Activated T-cell treated with anti-CD3 and anti-CD28 coated beads, Interleukin-2, amount 50 U/mL, for 72 hours (primary cell): ENCODE measurements at regions not wholly inside any gene's neighbourhood (a gene's known extent, or its start where the extent isn't known, plus 50 kb on each side); places are given as distances from the start of the nearest gene placed in this dataset.

ENCODE experiments used
- ATAC-seq, 2 donors: fragments of 150-1000 bp; cut with Tn5 transposase; replicated peaks in 1 of 2; 2 replicates each; pipeline ENCODE4 v1.10.0; 2021; ENCODE audit warnings: moderate library complexity in 2 of 2, mild to moderate bottlenecking in 1 of 2
- DNase-seq, 2 donors: peaks; one replicate each; pipeline ENCODE4 v3.0.0; 2021 to 2022; ENCODE audit warnings: mixed read lengths in 1 of 2
- H3K27ac Mint-ChIP-seq: one replicate; pipeline ENCODE4 v1.8.0; 2022; ENCODE audit warnings: mild to moderate bottlenecking, moderate library complexity, mixed read lengths
- H3K27me3 Mint-ChIP-seq: one replicate; pipeline ENCODE4 v1.8.0; 2022; ENCODE audit warnings: low read depth, mixed read lengths
- H3K36me3 Mint-ChIP-seq, 2 donors: one replicate each; pipeline ENCODE4 v1.8.0; 2022; ENCODE audit warnings: mixed read lengths in 2 of 2, mild to moderate bottlenecking in 1 of 2; ENCODE audit not compliant: insufficient read depth in 2 of 2
- H3K4me1 Mint-ChIP-seq: one replicate; pipeline ENCODE4 v1.8.0; 2022; ENCODE audit warnings: low read depth, mixed read lengths
- H3K4me3 Mint-ChIP-seq, 2 donors: one replicate each; pipeline ENCODE4 v1.8.0; 2022; ENCODE audit warnings: mild to moderate bottlenecking in 2 of 2, mixed read lengths in 2 of 2, moderate library complexity in 2 of 2
- H3K9me3 Mint-ChIP-seq, 2 donors: one replicate each; pipeline ENCODE4 v1.8.0; 2022; ENCODE audit warnings: mixed read lengths in 2 of 2

- Mint-ChIP-seq H3K36me3 (no peaks in the 10 kb centered on the region), H3K4me3 (no peak overlapping the region), H3K27ac (no peak overlapping the region), H3K4me1 (no peaks in the 10 kb centered on the region), H3K9me3 (no peaks in the 10 kb centered on the region), H3K27me3 (peaks cover 12% of the 10 kb centered on the region)
- no peak for DNase-seq
- no peak for ATAC-seq
Observed at GRCh38 chr15:81572190-81572589, 198.2 kb upstream of the TMC3 start.

GRCh38 chr15:81569286-81570080, 195.5 kb upstream of the TMC3 start:
- Mint-ChIP-seq H3K36me3 (no peaks in the 10 kb centered on the region), H3K4me1 (no peaks in the 10 kb centered on the region), H3K27me3 (peaks cover 12% of the 10 kb centered on the region), H3K9me3 (no peaks in the 10 kb centered on the region), H3K27ac (no peak overlapping the region), H3K4me3 (no peak overlapping the region)
- ATAC-seq (no peak), DNase-seq (no peak)

- no peaks in the 10 kb centered on the region for H3K9me3 Mint-ChIP-seq
- peaks cover 12% of the 10 kb centered on the region for H3K27me3 Mint-ChIP-seq
- H3K36me3 Mint-ChIP-seq = no peaks in the 10 kb centered on the region
- no peaks in the 10 kb centered on the region for H3K4me1 Mint-ChIP-seq
- H3K27ac Mint-ChIP-seq = no peak overlapping the region
- ATAC-seq (no peak), DNase-seq (no peak)
- no peak overlapping the region for H3K4me3 Mint-ChIP-seq
Observed at GRCh38 chr15:81567924-81568323, 193.9 kb upstream of the TMC3 start.

DNA sequence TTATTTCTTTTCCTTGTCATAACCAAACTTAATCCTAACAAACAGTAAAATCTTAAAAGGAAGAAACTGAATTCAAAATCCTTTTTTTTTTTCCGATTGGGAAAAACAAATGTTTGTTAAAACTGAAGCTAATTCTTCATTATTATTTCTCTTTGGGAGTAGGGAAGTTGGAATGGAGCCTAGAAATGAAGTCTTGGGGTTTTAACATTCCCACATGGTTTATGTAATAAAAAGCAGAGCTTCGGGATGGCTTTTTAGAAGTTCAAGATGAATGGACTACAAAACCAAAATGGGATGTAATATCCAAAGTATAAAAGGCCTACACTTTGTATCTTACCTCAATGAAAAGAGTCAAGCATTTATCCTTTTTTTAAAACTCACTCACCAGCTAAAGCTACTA, 189.0 kb upstream of the TMC3 start:
- no peaks in the 10 kb centered on the region for H3K36me3 Mint-ChIP-seq
- peaks cover 3% of the 10 kb centered on the region for H3K27me3 Mint-ChIP-seq
- DNase-seq = no peak
- H3K27ac Mint-ChIP-seq = no peak overlapping the region
- no peak for ATAC-seq
- no peaks in the 10 kb centered on the region for H3K4me1 Mint-ChIP-seq
- no peaks in the 10 kb centered on the region for H3K9me3 Mint-ChIP-seq
- H3K4me3 Mint-ChIP-seq = no peak overlapping the region

DNA sequence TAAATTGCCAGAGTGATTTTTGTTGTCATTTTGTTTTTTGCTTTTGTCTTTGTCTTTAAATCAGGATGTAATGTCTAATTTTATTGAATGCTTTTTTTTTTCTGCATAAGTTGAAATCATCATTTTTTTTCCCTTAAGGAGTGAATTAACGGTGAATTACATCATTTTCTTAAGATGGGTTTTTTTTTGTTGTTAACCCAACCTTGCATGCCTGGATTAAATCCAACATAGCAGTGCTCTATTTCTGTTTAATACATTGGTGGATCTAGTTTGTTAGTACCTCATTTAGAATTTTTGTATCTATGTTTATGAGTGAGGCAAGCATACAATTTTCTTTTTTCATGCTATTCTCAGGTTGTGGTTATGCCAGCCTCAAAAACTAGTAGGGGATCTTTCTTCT, 186.4 kb upstream of the TMC3 start:
- H3K9me3 Mint-ChIP-seq = peaks cover 0 to 2% of the 10 kb centered on the region in 2 donors
- no peak overlapping the region for H3K4me3 Mint-ChIP-seq
- ATAC-seq (no peak), DNase-seq (no peak)
- no peak overlapping the region for H3K27ac Mint-ChIP-seq
- no peaks in the 10 kb centered on the region for H3K4me1 Mint-ChIP-seq
- peaks cover 6% of the 10 kb centered on the region for H3K27me3 Mint-ChIP-seq
- no peaks in the 10 kb centered on the region for H3K36me3 Mint-ChIP-seq

DNA sequence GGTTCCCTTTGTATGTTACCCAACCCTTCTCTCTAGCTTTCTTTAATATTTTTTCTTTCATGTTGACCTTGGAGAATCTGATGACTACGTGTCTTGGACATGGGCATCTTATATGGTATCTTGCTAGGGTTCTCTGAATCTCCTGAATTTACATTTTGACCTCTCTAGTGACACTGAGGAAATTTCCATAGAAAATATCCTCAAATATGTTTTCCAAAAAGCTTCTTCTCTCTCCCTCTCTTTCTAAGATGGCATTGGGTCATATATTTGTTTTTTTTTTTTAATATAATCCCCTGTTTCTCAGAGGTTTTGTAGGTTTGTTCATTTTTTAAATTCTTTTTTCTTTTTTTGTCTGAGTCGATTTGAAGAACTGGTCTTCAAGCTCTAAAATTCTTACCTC, 184.0 kb upstream of the TMC3 start:
- Mint-ChIP-seq H3K36me3 (no peaks in the 10 kb centered on the region), H3K27ac (no peak overlapping the region), H3K9me3 (peaks cover 0 to 2% of the 10 kb centered on the region in 2 donors), H3K4me1 (no peaks in the 10 kb centered on the region), H3K4me3 (no peak overlapping the region), H3K27me3 (peaks cover 6% of the 10 kb centered on the region)
- DNase-seq (no peak), ATAC-seq (no peak)

DNA sequence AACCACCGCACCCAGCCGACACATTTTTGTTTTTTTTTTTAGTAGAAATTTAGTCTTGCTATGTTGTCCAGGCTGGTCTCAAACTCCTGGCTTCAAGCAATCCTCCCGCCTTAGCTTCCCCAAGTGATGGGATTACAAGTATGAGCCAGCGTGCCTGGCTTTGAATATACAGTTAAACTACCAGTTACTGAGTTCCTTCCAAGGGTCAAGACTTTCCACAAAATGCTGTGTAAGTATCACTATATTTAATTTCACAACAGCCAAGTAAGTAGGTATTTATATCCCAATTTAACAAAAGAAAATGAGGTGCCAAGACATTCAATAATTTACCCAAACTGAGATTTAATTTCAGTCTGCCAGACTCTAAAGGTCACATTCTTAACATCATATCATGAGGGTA, 181.3 kb upstream of the TMC3 start:
- no peak for ATAC-seq
- DNase-seq = no peak
- H3K27me3 Mint-ChIP-seq = peaks cover 6% of the 10 kb centered on the region
- H3K9me3 Mint-ChIP-seq = peaks cover 0 to 2% of the 10 kb centered on the region in 2 donors
- H3K36me3 Mint-ChIP-seq = no peaks in the 10 kb centered on the region
- H3K4me3 Mint-ChIP-seq = no peak overlapping the region
- no peaks in the 10 kb centered on the region for H3K4me1 Mint-ChIP-seq
- H3K27ac Mint-ChIP-seq = no peak overlapping the region

DNA sequence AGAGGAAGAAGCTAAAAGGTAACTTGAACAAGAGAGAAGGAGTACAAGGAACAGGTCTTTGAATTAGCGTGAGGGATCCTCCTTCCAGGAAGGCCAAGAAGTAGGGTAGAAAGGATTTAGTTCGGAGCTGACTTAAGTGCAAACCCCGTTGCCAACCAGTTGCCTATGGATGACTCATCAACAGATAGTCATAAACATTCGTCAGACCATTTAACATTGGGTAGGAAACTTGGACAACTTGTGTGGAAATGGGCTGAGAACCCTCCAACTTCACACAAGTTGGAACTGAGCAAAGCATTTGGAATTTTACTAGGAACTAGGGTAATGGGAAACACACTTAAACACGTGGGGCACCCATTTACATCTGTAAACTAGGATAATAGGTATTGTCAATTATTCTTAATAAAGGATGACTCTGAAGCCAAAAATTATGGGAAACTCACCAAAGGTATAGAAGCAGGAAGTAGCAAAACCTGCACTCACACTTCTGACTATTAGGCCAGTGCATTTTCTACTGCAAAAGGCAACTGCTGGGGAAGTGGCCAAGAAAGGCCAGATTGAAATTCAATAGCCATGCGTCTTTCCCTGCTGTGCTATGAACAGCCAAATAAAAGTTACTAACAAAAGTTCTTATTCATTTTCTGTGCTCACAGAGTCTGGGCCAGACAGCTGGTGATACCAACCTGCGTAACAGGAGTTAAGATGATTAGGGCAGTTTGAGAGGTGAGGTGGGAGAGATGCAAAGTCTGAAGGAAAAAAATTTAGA, 174.5 kb upstream of the TMC3 start:
- H3K4me3 Mint-ChIP-seq = no peak overlapping the region
- H3K27me3 Mint-ChIP-seq = peaks cover 9% of the 10 kb centered on the region
- no peak for DNase-seq
- H3K9me3 Mint-ChIP-seq = no peaks in the 10 kb centered on the region
- no peak overlapping the region for H3K27ac Mint-ChIP-seq
- H3K36me3 Mint-ChIP-seq = no peaks in the 10 kb centered on the region
- ATAC-seq = no peak
- no peaks in the 10 kb centered on the region for H3K4me1 Mint-ChIP-seq

DNA sequence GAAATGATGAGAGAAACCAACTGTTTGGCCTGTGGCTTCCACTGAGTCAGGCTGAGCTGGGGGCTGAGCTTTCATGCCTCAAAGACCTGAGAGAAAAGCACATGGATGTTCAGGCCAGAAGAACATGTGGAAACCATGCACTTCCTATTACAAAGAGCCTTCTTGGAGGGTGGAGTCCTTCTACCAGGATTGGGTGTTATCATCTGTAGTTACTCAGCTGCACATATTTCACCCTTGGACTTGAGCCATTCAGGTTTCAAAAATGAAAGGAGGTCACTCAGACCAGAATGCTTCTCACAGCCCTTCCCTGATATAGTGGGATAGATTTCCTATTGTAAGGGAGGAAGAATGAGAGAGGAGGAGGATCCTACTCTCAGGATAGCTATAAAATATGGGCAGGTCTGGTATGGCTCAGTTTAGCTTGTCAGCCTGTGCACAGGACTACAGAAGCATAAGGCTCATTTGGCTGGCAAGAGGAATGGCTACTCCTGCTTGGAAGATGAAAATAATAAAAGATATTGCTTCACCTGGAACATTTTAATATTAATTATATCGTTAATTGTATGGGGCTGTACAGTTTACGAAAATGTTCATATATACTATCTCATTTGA, 173.6 kb upstream of the TMC3 start:
- Mint-ChIP-seq H3K4me3 (no peak overlapping the region), H3K36me3 (no peaks in the 10 kb centered on the region), H3K27me3 (peaks cover 9% of the 10 kb centered on the region), H3K27ac (no peak overlapping the region), H3K4me1 (no peaks in the 10 kb centered on the region), H3K9me3 (no peaks in the 10 kb centered on the region)
- no peak for DNase-seq
- no peak for ATAC-seq

DNA sequence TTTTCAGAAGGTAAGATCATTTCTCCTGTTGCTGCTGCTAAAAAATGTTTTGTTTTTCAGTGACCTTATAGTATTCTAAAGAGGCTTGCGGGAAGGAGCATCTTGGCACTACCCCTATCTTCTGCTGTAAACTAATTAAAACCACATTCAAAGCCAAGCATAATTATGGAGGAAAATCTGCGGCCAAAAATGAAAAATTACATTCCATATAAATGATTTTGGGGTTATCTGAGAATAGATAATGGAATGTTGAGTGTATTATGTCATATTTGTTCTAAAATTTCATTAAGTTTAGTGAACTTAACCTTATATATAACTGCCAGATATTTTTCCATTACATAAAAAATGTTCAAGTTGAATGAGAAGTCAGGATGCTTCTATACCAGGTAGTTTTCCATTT, 170.4 kb upstream of the TMC3 start:
- no peaks in the 10 kb centered on the region for H3K36me3 Mint-ChIP-seq
- ATAC-seq (no peak), DNase-seq (no peak)
- H3K9me3 Mint-ChIP-seq = no peaks in the 10 kb centered on the region
- H3K4me3 Mint-ChIP-seq = no peak overlapping the region
- peaks cover 9% of the 10 kb centered on the region for H3K27me3 Mint-ChIP-seq
- no peaks in the 10 kb centered on the region for H3K4me1 Mint-ChIP-seq
- no peak overlapping the region for H3K27ac Mint-ChIP-seq

DNA sequence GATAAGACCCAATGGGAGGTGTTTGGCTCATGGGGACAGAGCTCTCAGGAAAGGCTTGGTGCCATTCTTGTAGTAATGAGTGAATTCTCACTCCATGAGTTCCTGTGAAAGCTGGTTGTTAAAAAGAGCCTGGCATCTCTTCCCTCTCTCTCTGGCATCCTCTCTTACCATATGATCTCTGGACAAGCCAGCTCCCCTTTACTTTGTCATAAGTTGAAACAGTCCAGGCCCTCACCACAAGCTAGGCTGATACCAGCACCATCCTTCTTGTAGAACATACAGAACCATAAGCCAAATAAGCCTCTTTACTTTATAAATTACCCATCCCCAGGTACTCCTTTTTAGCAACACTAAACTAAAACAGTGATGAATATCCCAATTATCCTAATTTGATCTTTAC, 166.9 kb upstream of the TMC3 start:
- Mint-ChIP-seq H3K27ac (no peak overlapping the region), H3K27me3 (peaks cover 12% of the 10 kb centered on the region), H3K9me3 (no peaks in the 10 kb centered on the region)

GRCh38 chr15:81536356-81536755, 162.3 kb upstream of the TMC3 start:
- Mint-ChIP-seq H3K4me3 (no peak overlapping the region), H3K9me3 (no peaks in the 10 kb centered on the region), H3K4me1 (no peaks in the 10 kb centered on the region), H3K36me3 (no peaks in the 10 kb centered on the region), H3K27ac (no peak overlapping the region), H3K27me3 (peaks cover 18% of the 10 kb centered on the region)
- DNase-seq (no peak), ATAC-seq (no peak)

More for the DNA sequence above, 166.9 kb upstream of the TMC3 start:
- Mint-ChIP-seq H3K36me3 (no peaks in the 10 kb centered on the region), H3K4me3 (no peak overlapping the region), H3K4me1 (no peaks in the 10 kb centered on the region)
- ATAC-seq (no peak), DNase-seq (no peak)

- DNase-seq (no peak), ATAC-seq (no peak)
- Mint-ChIP-seq H3K36me3 (no peaks in the 10 kb centered on the region), H3K4me3 (no peak overlapping the region), H3K27me3 (peaks cover 18% of the 10 kb centered on the region), H3K4me1 (no peaks in the 10 kb centered on the region), H3K9me3 (no peaks in the 10 kb centered on the region), H3K27ac (no peak overlapping the region)
Observed at GRCh38 chr15:81534124-81534523, 160.1 kb upstream of the TMC3 start.
